KMS-11 (cell line): ENCODE measurements at regions not wholly inside any gene's neighbourhood (a gene's known extent, or its start where the extent isn't known, plus 50 kb on each side); places are given as distances from the start of the nearest gene placed in this dataset.

Experiments used
- H2AFZ ChIP-seq: fragments of 200-600 bp; sonication (generic); 2 replicates; pipeline ENCODE4 v1.6.1; 2016; ENCODE audit warnings: antibody characterized with exemption, mixed run types, low read depth
- H3K27ac ChIP-seq: fragments of 200-600 bp; sonication (generic); 2 replicates; pipeline ENCODE4 v1.6.1; 2016; ENCODE audit warnings: mild to moderate bottlenecking, mixed run types
- H3K27me3 ChIP-seq: fragments of 200-600 bp; sonication (generic); 2 replicates; pipeline ENCODE4 v1.6.1; 2017; ENCODE audit warnings: mild to moderate bottlenecking, low read depth, mixed run types, moderate library complexity; ENCODE audit not compliant: insufficient read depth
- H3K36me3 ChIP-seq: fragments of 200-600 bp; sonication (generic); 2 replicates; pipeline ENCODE4 v1.6.1; 2017; ENCODE audit warnings: mild to moderate bottlenecking, mixed run types; ENCODE audit not compliant: insufficient read depth
- H3K4me1 ChIP-seq: fragments of 200-600 bp; sonication (generic); 2 replicates; pipeline ENCODE4 v1.6.1; 2016; ENCODE audit warnings: mild to moderate bottlenecking, low read depth, mixed run types; ENCODE audit not compliant: poor library complexity, severe bottlenecking
- H3K4me2 ChIP-seq: fragments of 200-600 bp; sonication (generic); 2 replicates; pipeline ENCODE4 v1.7.0; 2016; ENCODE audit warnings: mild to moderate bottlenecking, mixed run types
- H3K4me3 ChIP-seq: fragments of 200-600 bp; sonication (generic); IDR thresholded peaks from 2 replicates; pipeline ENCODE4 v1.6.1; 2017; ENCODE audit warnings: low read depth, low read length, mixed read lengths; ENCODE audit not compliant: insufficient read depth
- H3K79me2 ChIP-seq: fragments of 200-600 bp; sonication (generic); 2 replicates; pipeline ENCODE4 v1.6.1; 2016; ENCODE audit warnings: low read depth, mixed run types; ENCODE audit not compliant: insufficient read depth
- H3K9ac ChIP-seq: fragments of 200-600 bp; sonication (generic); 2 replicates; pipeline ENCODE4 v1.6.1; 2016; ENCODE audit warnings: mild to moderate bottlenecking, mixed run types
- H4K20me1 ChIP-seq: fragments of 200-600 bp; sonication (generic); 2 replicates; pipeline ENCODE4 v1.6.1; 2016; ENCODE audit warnings: mild to moderate bottlenecking, mixed run types; ENCODE audit not compliant: insufficient read depth
- CTCF ChIP-seq: fragments of 200-600 bp; sonication (generic); conservative IDR thresholded peaks from 2 replicates; pipeline ENCODE4 v1.6.1; 2017; ENCODE audit warnings: low read depth, mild to moderate bottlenecking, antibody characterized with exemption, low read length, moderate library complexity, mixed read lengths

- no peaks in the 10 kb centered on the region for H3K4me1 ChIP-seq
- no peak overlapping the region for H3K9ac ChIP-seq
- TF ChIP-seq CTCF = no peak
- H4K20me1 ChIP-seq = no peaks in the 10 kb centered on the region
- no peaks in the 10 kb centered on the region for H3K36me3 ChIP-seq
- no peak overlapping the region for H3K4me2 ChIP-seq
- H3K27ac ChIP-seq = no peak overlapping the region
- no peaks in the 10 kb centered on the region for H3K79me2 ChIP-seq
- H2AFZ ChIP-seq = no peak overlapping the region
- H3K4me3 ChIP-seq = no peak overlapping the region
- H3K27me3 ChIP-seq = no peaks in the 10 kb centered on the region
Measured at GRCh38 chr16:52257534-52257933, 289.4 kb downstream of the TOX3 start.

DNA sequence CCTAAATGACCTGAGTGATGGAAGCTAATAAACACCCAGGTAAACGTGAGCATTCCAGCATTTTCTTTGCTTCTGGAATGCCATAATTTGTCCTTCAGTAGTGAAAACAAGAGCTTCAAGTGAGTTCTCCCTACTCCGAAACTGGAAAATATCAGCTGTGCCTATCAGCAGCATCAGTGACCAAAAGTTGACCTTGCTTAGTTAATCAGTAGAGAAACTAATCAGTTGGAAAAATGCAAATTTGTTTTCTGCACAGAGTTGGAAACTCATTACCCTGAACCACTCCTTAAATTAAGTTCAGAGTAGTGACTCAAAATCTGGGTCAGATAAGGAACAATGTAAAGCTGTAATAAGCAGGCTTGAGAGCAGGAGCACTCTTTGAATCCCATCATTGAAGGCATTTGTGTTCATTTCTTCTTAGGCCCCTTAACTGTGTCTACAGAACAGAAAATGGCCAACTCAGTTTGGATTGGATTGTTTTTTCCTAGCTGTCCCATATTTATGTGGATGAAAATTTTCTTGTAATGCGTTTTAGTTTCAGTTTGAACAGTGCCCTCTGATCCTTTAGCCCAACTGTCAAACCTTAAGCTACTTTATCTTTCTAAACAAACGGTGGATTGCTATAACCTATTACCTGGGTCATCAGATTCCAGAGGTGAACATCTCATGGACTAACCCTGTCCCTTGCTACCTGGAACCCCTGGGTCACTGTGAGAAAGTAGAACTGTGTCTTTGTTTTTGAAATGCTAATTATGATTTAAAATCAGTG is 290.4 kb downstream of the TOX3 start:
- H3K4me3 ChIP-seq = no peak overlapping the region
- H4K20me1 ChIP-seq = no peaks in the 10 kb centered on the region
- no peak overlapping the region for H3K9ac ChIP-seq
- no peak overlapping the region for H3K4me2 ChIP-seq
- H3K27me3 ChIP-seq = no peaks in the 10 kb centered on the region
- no peaks in the 10 kb centered on the region for H3K36me3 ChIP-seq
- no peak overlapping the region for H2AFZ ChIP-seq
- TF ChIP-seq CTCF = no peak
- no peaks in the 10 kb centered on the region for H3K4me1 ChIP-seq
- H3K79me2 ChIP-seq = no peaks in the 10 kb centered on the region
- no peak overlapping the region for H3K27ac ChIP-seq

DNA sequence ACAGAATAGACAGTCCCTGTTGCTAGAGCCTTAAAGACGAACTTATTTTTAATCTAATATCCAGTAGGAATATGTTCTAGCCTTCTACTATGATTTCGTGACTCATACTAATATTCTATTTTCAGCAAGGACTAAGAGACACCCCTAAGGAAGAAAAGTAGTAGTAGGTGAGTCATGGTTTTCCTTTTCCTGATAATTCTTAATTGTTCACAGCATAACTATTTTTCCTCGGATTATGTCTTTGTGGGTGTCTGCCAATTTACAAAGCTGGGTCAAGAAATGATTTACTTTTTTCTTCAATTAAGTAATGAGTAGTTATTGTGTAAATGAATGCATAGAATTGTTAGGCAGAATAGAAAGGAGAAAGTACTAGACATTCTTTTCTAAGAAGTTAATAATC is 292.2 kb downstream of the TOX3 start:
- Histone ChIP-seq H3K79me2 (no peaks in the 10 kb centered on the region), H3K4me3 (no peak overlapping the region), H4K20me1 (no peaks in the 10 kb centered on the region), H3K36me3 (no peaks in the 10 kb centered on the region), H3K27me3 (no peaks in the 10 kb centered on the region), H2AFZ (no peak overlapping the region), H3K27ac (no peak overlapping the region), H3K4me1 (no peaks in the 10 kb centered on the region), H3K4me2 (no peak overlapping the region), H3K9ac (no peak overlapping the region)
- TF ChIP-seq CTCF = no peak

- H4K20me1 ChIP-seq = no peaks in the 10 kb centered on the region
- no peak overlapping the region for H2AFZ ChIP-seq
- no peak overlapping the region for H3K27ac ChIP-seq
- no peak overlapping the region for H3K9ac ChIP-seq
- H3K4me3 ChIP-seq = no peak overlapping the region
- H3K4me1 ChIP-seq = no peaks in the 10 kb centered on the region
- TF ChIP-seq CTCF = no peak
- H3K36me3 ChIP-seq = no peaks in the 10 kb centered on the region
- H3K79me2 ChIP-seq = no peaks in the 10 kb centered on the region
- H3K4me2 ChIP-seq = no peak overlapping the region
- no peaks in the 10 kb centered on the region for H3K27me3 ChIP-seq
Measured at GRCh38 chr16:52252680-52253079, 294.3 kb downstream of the TOX3 start.
